GM23338 (cell line): ENCODE measurements at regions not wholly inside any gene's neighbourhood (a gene's known extent, or its start where the extent isn't known, plus 50 kb on each side); places are given as distances from the start of the nearest gene placed in this dataset.

Source experiments
- ATAC-seq: fragments of 200-7000 bp; cut with Tn5 transposase; 3 replicates; pipeline ENCODE4 v1.9.1; 2020
- DNase-seq: peaks from one replicate; pipeline ENCODE4 v3.0.0-alpha.2; 2015; ENCODE audit warnings: low spot score
- H2AFZ ChIP-seq: fragments of 200-600 bp; sonication (generic); 2 replicates; pipeline ENCODE4 v1.8.0; 2016; ENCODE audit warnings: antibody characterized with exemption, mild to moderate bottlenecking, moderate library complexity
- H3F3A ChIP-seq: fragments of 200-600 bp; sonication (generic); replicated peaks from 2 replicates; pipeline ENCODE4 v1.8.0; 2017; ENCODE audit warnings: antibody characterized with exemption, mixed run types, low read depth
- H3K27ac ChIP-seq: fragments of 200-600 bp; sonication (generic); 2 replicates; pipeline ENCODE4 v1.6.1; 2016; ENCODE audit warnings: low read depth
- H3K27me3 ChIP-seq: fragments of 200-600 bp; sonication (generic); 2 replicates; pipeline ENCODE4 v1.8.0; 2016; ENCODE audit warnings: mild to moderate bottlenecking, mixed run types, moderate library complexity; ENCODE audit not compliant: insufficient read depth
- H3K36me3 ChIP-seq: fragments of 200-600 bp; sonication (generic); 2 replicates; pipeline ENCODE4 v1.8.0; 2016; ENCODE audit warnings: mild to moderate bottlenecking; ENCODE audit not compliant: insufficient read depth
- H3K4me1 ChIP-seq: fragments of 200-600 bp; sonication (generic); 2 replicates; pipeline ENCODE4 v1.8.0; 2016; ENCODE audit warnings: mild to moderate bottlenecking, moderate library complexity; ENCODE audit not compliant: insufficient read depth
- H3K4me2 ChIP-seq: fragments of 200-600 bp; sonication (generic); 2 replicates; pipeline ENCODE4 v1.7.1; 2017; ENCODE audit warnings: mixed run types
- H3K4me3 ChIP-seq: fragments of 200-600 bp; sonication (generic); 2 replicates; pipeline ENCODE4 v1.6.1; 2016; ENCODE audit warnings: mixed run types
- H3K79me2 ChIP-seq: fragments of 200-600 bp; sonication (generic); replicated peaks from 2 replicates; pipeline ENCODE4 v1.8.0; 2017; ENCODE audit warnings: mild to moderate bottlenecking; ENCODE audit not compliant: insufficient read depth
- H3K9me2 ChIP-seq: fragments of 200-600 bp; sonication (generic); 2 replicates; pipeline ENCODE4 v1.8.0; 2017; ENCODE audit not compliant: insufficient read depth
- H4K20me1 ChIP-seq: fragments of 200-600 bp; sonication (generic); replicated peaks from 2 replicates; pipeline ENCODE4 v1.8.0; 2017; ENCODE audit warnings: mild to moderate bottlenecking; ENCODE audit not compliant: insufficient read depth
- H3K27ac Mint-ChIP-seq: 2 replicates; pipeline ENCODE4 v1.8.0; 2020; ENCODE audit warnings: inconsistent platforms, mild to moderate bottlenecking, moderate library complexity, mixed read lengths
- H3K27me3 Mint-ChIP-seq: 3 replicates; pipeline ENCODE4 v1.8.0; 2022; ENCODE audit warnings: low read depth, mild to moderate bottlenecking, moderate library complexity, mixed read lengths, inconsistent platforms; ENCODE audit not compliant: insufficient read depth, poor library complexity
- H3K36me3 Mint-ChIP-seq: 3 replicates; pipeline ENCODE4 v1.8.0; 2021; ENCODE audit warnings: low read depth, mild to moderate bottlenecking, inconsistent platforms, moderate library complexity, mixed read lengths
- H3K4me1 Mint-ChIP-seq: 3 replicates; pipeline ENCODE4 v1.8.0; 2020; ENCODE audit warnings: mild to moderate bottlenecking, inconsistent platforms, mixed read lengths
- H3K4me3 Mint-ChIP-seq: 3 replicates; pipeline ENCODE4 v1.8.0; 2021; ENCODE audit warnings: moderate library complexity, mild to moderate bottlenecking, inconsistent platforms, mixed read lengths
- H3K9me3 Mint-ChIP-seq: 3 replicates; pipeline ENCODE4 v1.8.0; 2020; ENCODE audit warnings: moderate library complexity, mild to moderate bottlenecking, inconsistent platforms, mixed read lengths
- CREB1 ChIP-seq: fragments of 250-450 bp; sonication (Bioruptor Pico); IDR thresholded peaks from 2 replicates; pipeline ENCODE4 v1.5.0; 2020; ENCODE audit warnings: low read depth, mild to moderate bottlenecking, moderate library complexity
- JUNB ChIP-seq: IDR thresholded peaks from one replicate; pipeline ENCODE4 v1.6.1; 2016; ENCODE audit warnings: antibody characterized with exemption; ENCODE audit not compliant: unreplicated experiment
- POLR2AphosphoS5 ChIP-seq: IDR thresholded peaks from 2 replicates; pipeline ENCODE4 v1.6.1; 2016; ENCODE audit warnings: antibody characterized with exemption, low read depth
- ZNF114 ChIP-seq: fragments of 250-450 bp; sonication (Bioruptor Pico); IDR thresholded peaks from 2 replicates; pipeline ENCODE4 v1.5.0; 2020; ENCODE audit warnings: mild to moderate bottlenecking, moderate library complexity
- ZNF331 ChIP-seq: fragments of 250-450 bp; sonication (Bioruptor Pico); IDR thresholded peaks from 2 replicates; pipeline ENCODE4 v1.5.0; 2020; ENCODE audit warnings: low read depth, mild to moderate bottlenecking, moderate library complexity
- TF ChIP-seq, protein P1 (sequence below): IDR thresholded peaks from one replicate; pipeline ENCODE4 v1.6.1; 2018; ENCODE audit warnings: antibody characterized with exemption; ENCODE audit not compliant: unreplicated experiment
- TF ChIP-seq, protein P2 (sequence below): fragments of 250-450 bp; sonication (Bioruptor Pico); IDR thresholded peaks from 2 replicates; pipeline ENCODE4 v1.5.0; 2020; ENCODE audit warnings: mild to moderate bottlenecking, moderate library complexity

DNA sequence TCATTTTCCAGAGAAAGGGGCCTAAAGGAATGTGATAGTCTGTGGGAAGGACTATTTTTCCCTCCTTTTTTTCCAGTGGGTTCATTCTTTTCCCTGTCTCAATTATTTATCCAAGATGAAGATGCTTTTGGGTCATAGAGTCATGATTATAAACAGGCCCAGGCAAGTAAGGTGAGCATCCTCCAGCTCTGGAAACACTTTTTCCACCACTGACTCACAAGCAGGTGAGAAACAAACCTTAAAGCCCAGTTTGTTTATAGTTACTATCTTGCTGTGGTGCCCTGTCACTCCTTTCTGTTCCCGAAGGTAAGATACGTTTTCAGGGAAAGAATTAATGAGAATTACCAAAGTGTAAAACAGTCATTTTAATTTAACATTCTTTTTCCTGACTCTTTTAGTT lies 107.7 kb upstream of the IFNG-AS1 start (continued):
- TF ChIP-seq, protein P1, sequence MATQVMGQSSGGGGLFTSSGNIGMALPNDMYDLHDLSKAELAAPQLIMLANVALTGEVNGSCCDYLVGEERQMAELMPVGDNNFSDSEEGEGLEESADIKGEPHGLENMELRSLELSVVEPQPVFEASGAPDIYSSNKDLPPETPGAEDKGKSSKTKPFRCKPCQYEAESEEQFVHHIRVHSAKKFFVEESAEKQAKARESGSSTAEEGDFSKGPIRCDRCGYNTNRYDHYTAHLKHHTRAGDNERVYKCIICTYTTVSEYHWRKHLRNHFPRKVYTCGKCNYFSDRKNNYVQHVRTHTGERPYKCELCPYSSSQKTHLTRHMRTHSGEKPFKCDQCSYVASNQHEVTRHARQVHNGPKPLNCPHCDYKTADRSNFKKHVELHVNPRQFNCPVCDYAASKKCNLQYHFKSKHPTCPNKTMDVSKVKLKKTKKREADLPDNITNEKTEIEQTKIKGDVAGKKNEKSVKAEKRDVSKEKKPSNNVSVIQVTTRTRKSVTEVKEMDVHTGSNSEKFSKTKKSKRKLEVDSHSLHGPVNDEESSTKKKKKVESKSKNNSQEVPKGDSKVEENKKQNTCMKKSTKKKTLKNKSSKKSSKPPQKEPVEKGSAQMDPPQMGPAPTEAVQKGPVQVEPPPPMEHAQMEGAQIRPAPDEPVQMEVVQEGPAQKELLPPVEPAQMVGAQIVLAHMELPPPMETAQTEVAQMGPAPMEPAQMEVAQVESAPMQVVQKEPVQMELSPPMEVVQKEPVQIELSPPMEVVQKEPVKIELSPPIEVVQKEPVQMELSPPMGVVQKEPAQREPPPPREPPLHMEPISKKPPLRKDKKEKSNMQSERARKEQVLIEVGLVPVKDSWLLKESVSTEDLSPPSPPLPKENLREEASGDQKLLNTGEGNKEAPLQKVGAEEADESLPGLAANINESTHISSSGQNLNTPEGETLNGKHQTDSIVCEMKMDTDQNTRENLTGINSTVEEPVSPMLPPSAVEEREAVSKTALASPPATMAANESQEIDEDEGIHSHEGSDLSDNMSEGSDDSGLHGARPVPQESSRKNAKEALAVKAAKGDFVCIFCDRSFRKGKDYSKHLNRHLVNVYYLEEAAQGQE: no peak
- TF ChIP-seq, protein P2, sequence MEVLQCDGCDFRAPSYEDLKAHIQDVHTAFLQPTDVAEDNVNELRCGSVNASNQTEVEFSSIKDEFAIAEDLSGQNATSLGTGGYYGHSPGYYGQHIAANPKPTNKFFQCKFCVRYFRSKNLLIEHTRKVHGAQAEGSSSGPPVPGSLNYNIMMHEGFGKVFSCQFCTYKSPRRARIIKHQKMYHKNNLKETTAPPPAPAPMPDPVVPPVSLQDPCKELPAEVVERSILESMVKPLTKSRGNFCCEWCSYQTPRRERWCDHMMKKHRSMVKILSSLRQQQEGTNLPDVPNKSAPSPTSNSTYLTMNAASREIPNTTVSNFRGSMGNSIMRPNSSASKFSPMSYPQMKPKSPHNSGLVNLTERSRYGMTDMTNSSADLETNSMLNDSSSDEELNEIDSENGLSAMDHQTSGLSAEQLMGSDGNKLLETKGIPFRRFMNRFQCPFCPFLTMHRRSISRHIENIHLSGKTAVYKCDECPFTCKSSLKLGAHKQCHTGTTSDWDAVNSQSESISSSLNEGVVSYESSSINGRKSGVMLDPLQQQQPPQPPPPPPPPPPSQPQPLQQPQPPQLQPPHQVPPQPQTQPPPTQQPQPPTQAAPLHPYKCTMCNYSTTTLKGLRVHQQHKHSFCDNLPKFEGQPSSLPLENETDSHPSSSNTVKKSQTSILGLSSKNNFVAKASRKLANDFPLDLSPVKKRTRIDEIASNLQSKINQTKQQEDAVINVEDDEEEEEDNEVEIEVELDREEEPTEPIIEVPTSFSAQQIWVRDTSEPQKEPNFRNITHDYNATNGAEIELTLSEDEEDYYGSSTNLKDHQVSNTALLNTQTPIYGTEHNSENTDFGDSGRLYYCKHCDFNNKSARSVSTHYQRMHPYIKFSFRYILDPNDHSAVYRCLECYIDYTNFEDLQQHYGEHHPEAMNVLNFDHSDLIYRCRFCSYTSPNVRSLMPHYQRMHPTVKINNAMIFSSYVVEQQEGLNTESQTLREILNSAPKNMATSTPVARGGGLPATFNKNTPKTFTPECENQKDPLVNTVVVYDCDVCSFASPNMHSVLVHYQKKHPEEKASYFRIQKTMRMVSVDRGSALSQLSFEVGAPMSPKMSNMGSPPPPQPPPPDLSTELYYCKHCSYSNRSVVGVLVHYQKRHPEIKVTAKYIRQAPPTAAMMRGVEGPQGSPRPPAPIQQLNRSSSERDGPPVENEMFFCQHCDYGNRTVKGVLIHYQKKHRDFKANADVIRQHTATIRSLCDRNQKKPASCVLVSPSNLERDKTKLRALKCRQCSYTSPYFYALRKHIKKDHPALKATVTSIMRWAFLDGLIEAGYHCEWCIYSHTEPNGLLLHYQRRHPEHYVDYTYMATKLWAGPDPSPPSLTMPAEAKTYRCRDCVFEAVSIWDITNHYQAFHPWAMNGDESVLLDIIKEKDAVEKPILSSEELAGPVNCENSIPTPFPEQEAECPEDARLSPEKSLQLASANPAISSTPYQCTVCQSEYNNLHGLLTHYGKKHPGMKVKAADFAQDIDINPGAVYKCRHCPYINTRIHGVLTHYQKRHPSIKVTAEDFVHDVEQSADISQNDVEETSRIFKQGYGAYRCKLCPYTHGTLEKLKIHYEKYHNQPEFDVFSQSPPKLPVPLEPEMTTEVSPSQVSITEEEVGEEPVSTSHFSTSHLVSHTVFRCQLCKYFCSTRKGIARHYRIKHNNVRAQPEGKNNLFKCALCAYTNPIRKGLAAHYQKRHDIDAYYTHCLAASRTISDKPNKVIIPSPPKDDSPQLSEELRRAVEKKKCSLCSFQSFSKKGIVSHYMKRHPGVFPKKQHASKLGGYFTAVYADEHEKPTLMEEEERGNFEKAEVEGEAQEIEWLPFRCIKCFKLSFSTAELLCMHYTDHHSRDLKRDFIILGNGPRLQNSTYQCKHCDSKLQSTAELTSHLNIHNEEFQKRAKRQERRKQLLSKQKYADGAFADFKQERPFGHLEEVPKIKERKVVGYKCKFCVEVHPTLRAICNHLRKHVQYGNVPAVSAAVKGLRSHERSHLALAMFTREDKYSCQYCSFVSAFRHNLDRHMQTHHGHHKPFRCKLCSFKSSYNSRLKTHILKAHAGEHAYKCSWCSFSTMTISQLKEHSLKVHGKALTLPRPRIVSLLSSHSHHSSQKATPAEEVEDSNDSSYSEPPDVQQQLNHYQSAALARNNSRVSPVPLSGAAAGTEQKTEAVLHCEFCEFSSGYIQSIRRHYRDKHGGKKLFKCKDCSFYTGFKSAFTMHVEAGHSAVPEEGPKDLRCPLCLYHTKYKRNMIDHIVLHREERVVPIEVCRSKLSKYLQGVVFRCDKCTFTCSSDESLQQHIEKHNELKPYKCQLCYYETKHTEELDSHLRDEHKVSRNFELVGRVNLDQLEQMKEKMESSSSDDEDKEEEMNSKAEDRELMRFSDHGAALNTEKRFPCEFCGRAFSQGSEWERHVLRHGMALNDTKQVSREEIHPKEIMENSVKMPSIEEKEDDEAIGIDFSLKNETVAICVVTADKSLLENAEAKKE (CRISPR knock-in tag): no peak
- TF ChIP-seq JUNB: no peak
- no peak for TF ChIP-seq ZNF331
- no peak for TF ChIP-seq ZNF114 (CRISPR knock-in tag)

DNA sequence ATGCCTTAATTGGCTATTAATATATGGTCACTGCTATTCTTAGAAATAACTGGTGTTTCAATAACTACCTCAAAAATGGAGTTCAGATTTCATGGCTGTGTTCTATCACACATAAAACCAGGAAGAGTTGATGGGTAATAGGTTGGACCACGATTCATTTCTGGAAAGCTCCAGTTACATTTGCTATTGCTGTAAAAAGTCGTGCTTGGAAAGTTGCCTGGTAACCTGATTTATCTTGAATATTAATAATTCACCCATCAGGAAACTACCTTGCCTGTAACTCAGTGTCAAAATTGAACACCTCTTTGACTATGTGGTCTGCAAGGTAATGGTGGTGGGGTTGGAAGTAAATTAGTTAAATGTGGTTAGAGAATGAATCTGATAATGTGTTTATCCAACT lies 104.7 kb upstream of the IFNG-AS1 start:
- Histone ChIP-seq H4K20me1 (no peaks in the 10 kb centered on the region), H3K9me2 (no peaks in the 10 kb centered on the region), H3K4me1 (peaks cover 20% of the 10 kb centered on the region), H3K27ac (no peak overlapping the region), H3K36me3 (no peaks in the 10 kb centered on the region), H2AFZ (no peak overlapping the region), H3K27me3 (no peaks in the 10 kb centered on the region), H3K4me3 (no peak overlapping the region), H3K4me2 (0 out of 2 replicates have a peak overlapping the region, but pooled peaks have one; percentile 9), H3K79me2 (no peaks in the 10 kb centered on the region), H3F3A (no peaks in the 10 kb centered on the region)
- DNase-seq: no peak
- Mint-ChIP-seq H3K27me3 (peaks cover 2% of the 10 kb centered on the region), H3K36me3 (no peaks in the 10 kb centered on the region), H3K4me3 (no peak overlapping the region), H3K9me3 (no peaks in the 10 kb centered on the region), H3K27ac (no peak overlapping the region), H3K4me1 (peaks cover 28% of the 10 kb centered on the region)
- no peak for ATAC-seq
- TF ChIP-seq POLR2AphosphoS5 (no peak), CREB1 (CRISPR knock-in tag) (no peak)
